ENCODE measurements at regions not wholly inside any gene's neighbourhood (a gene's known extent, or its start where the extent isn't known, plus 50 kb on each side); places are given as distances from the start of the nearest gene placed in this dataset.

DNA sequence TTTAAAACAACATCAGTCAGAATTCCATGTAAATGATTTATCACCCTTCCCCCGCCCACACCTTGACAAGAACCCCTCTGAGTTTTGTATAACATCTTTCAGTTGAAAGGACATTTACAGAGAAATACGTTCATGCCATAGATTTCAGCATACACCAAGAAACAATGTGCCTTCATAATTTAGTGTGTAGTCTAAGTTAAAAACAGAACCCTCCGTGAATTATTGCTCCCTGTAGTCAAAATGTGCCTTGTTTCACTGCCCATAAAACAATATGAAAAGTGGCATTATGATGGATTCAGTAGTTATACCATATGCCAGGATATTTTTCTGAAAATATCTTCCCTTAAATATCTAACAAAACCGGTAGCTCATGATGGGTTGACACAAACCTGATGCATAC, 953.9 kb downstream of the GBE1 start:
- no peak for TF ChIP-seq ZFX (IDR thresholded peaks at IDR 0.05; ENCODE audit: borderline replicate concordance)
- TF ChIP-seq, protein P1, sequence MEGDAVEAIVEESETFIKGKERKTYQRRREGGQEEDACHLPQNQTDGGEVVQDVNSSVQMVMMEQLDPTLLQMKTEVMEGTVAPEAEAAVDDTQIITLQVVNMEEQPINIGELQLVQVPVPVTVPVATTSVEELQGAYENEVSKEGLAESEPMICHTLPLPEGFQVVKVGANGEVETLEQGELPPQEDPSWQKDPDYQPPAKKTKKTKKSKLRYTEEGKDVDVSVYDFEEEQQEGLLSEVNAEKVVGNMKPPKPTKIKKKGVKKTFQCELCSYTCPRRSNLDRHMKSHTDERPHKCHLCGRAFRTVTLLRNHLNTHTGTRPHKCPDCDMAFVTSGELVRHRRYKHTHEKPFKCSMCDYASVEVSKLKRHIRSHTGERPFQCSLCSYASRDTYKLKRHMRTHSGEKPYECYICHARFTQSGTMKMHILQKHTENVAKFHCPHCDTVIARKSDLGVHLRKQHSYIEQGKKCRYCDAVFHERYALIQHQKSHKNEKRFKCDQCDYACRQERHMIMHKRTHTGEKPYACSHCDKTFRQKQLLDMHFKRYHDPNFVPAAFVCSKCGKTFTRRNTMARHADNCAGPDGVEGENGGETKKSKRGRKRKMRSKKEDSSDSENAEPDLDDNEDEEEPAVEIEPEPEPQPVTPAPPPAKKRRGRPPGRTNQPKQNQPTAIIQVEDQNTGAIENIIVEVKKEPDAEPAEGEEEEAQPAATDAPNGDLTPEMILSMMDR (IDR thresholded peaks at IDR 0.05) = no peak

Data from 22Rv1 (cell line).